Gastrocnemius medialis (tissue), 4 donors: ENCODE measurements at regions not wholly inside any gene's neighbourhood (a gene's known extent, or its start where the extent isn't known, plus 50 kb on each side); places are given as distances from the start of the nearest gene placed in this dataset.

Experiments
- ATAC-seq, 2 donors: fragments of 150-250 bp; one replicate each; pipeline ENCODE4 v1.9.1; 2016
- DNase-seq, 2 donors: peaks; one replicate each; pipeline ENCODE4 v3.0.0-alpha.2; 2019
- H3K27ac ChIP-seq, 4 donors: fragments of 200-600 bp; sonication (generic); 1 replicate in 1 of 4; 2 replicates in 3 of 4; pipeline ENCODE4 v1.5.1; 2016 to 2018; ENCODE audit warnings: mild to moderate bottlenecking in 2 of 4, moderate library complexity in 1 of 4
- H3K27me3 ChIP-seq, 3 donors: fragments of 200-600 bp; sonication (generic) in 2 of 3; 1 replicate in 1 of 3; 2 replicates in 2 of 3; pipeline versions ENCODE4 v1.5.1 to v1.6.0; 2016 to 2019; ENCODE audit warnings: mild to moderate bottlenecking in 1 of 3, moderate library complexity in 1 of 3
- H3K36me3 ChIP-seq, 2 donors: fragments of 200-600 bp; sonication (generic) in 1 of 2; one replicate each; pipeline ENCODE4 v1.5.1; 2017 to 2018
- H3K4me1 ChIP-seq, 2 donors: fragments of 200-600 bp; sonication (generic) in 1 of 2; one replicate each; pipeline ENCODE4 v1.5.1; 2016 to 2017; ENCODE audit warnings: mild to moderate bottlenecking in 2 of 2
- H3K4me3 ChIP-seq, 4 donors: fragments of 200-600 bp; sonication (generic) in 3 of 4; 1 replicate in 1 of 4; 2 replicates in 3 of 4; pipeline ENCODE4 v1.5.1; 2016 to 2019; ENCODE audit warnings: mild to moderate bottlenecking in 2 of 4
- H3K9me3 ChIP-seq, 3 donors: fragments of 200-600 bp; sonication (generic) in 2 of 3; 1 replicate in 1 of 3; 2 replicates in 2 of 3; pipeline ENCODE4 v1.5.1; 2016 to 2019
- POLR2A ChIP-seq, 2 donors: fragments of 450-650 bp; IDR thresholded peaks; one replicate each; pipeline ENCODE4 v1.6.1; 2017; ENCODE audit warnings: antibody characterized with exemption in 2 of 2, mild to moderate bottlenecking in 2 of 2, moderate library complexity in 2 of 2
- in situ Hi-C, 4 donors: fragments of 200-750 bp; cut with MboI; loops; one replicate each; pipeline versions ENCODE4 v1.15.0 to v1.8.0; 2017; ENCODE audit warnings: low sequenced_read_pairs in 4 of 4
- intact Hi-C: fragments of 100-400 bp; cut with DNase I; formaldehyde crosslinking; loops from one replicate; pipeline ENCODE4 v1.15.1; 2023; ENCODE audit warnings: low total_unique reads
- TF ChIP-seq, protein P1 (sequence below), 5 experiments: fragments of 450-650 bp in 3 of 5; fragments of 200-600 bp in 2 of 5; sonication (generic) in 2 of 5; IDR thresholded peaks in 4 of 5; conservative IDR thresholded peaks in 1 of 5; 1 replicate in 4 of 5; 2 replicates in 1 of 5; pipeline ENCODE4 v1.5.1; 2016 to 2019; ENCODE audit warnings: antibody characterized with exemption in 5 of 5, mild to moderate bottlenecking in 3 of 5, moderate library complexity in 3 of 5

DNA sequence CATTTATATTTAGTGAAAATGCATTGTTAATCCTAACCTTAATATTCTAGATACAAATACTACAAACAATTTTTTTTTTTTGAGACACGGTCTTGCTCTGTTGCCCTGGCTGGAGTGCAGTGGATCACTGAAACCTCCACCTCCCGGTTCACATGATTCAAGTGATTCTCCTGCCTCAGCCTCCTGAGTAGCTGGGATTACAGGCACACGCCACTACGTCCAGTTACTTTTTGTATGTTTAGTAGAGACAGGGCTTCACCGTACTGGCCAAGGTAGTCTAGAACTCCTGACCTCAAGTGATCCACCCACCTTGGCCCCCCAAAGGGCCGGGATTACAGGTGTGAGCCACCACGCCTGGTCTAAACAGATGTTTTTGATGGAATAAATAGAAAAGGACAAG is 361.5 kb upstream of the NECTIN3 start:
- in situ Hi-C loops: loop anchor here in 1 of 4 donors (25.0 kb wide), 1 partner anchor 427 kb away; no protein-coding TSS in a partner anchor
- ATAC-seq: no peak
- Histone ChIP-seq H3K4me3 (no peak overlapping the region), H3K9me3 (no peaks in the 10 kb centered on the region), H3K27me3 (no peaks in the 10 kb centered on the region), H3K4me1 (no peaks in the 10 kb centered on the region), H3K36me3 (no peaks in the 10 kb centered on the region), H3K27ac (no peak overlapping the region)
- no peak for DNase-seq
- intact Hi-C loops: no loop called here
- TF ChIP-seq, protein P1, sequence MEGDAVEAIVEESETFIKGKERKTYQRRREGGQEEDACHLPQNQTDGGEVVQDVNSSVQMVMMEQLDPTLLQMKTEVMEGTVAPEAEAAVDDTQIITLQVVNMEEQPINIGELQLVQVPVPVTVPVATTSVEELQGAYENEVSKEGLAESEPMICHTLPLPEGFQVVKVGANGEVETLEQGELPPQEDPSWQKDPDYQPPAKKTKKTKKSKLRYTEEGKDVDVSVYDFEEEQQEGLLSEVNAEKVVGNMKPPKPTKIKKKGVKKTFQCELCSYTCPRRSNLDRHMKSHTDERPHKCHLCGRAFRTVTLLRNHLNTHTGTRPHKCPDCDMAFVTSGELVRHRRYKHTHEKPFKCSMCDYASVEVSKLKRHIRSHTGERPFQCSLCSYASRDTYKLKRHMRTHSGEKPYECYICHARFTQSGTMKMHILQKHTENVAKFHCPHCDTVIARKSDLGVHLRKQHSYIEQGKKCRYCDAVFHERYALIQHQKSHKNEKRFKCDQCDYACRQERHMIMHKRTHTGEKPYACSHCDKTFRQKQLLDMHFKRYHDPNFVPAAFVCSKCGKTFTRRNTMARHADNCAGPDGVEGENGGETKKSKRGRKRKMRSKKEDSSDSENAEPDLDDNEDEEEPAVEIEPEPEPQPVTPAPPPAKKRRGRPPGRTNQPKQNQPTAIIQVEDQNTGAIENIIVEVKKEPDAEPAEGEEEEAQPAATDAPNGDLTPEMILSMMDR (IDR thresholded peaks at IDR 0.05 in 4 of 5, conservative IDR thresholded peaks at IDR 0.05 in 1 of 5): no peak
- no peak for TF ChIP-seq POLR2A (IDR thresholded peaks at IDR 0.05)

DNA sequence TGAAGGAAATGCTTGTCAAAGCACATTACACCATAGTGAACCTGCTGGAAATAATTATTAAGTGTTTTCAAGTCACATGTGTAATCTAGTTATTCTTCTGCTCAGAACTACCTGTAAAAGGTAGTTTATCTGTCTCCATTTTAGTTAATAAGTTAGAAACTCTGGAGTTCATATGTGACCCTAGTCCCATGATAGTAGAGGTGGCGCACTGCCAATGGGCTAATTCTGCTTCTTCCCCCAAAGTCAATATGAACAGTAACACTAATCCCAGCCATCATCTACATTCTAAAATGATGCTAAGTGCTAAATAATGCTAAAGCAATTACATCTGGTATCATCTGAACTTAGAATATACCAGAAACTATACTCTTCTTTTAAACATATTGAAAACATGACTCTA is 361.0 kb upstream of the NECTIN3 start:
- intact Hi-C loops: no loop called here

GRCh38 chr3:110711130-110711832 is 360.3 kb upstream of the NECTIN3 start:
- H3K36me3 ChIP-seq: no peaks in the 10 kb centered on the region
- no peaks in the 10 kb centered on the region for H3K4me1 ChIP-seq
- in situ Hi-C loops (loop anchor here in 1 of 4 donors (25.0 kb wide), 1 partner anchor 426 kb away; no protein-coding TSS in a partner anchor), intact Hi-C loops (no loop called here)
- ATAC-seq (no peak), DNase-seq (no peak)
- H3K4me3 ChIP-seq: no peak overlapping the region
- TF ChIP-seq POLR2A (IDR thresholded peaks at IDR 0.05): no peak
- TF ChIP-seq, protein P1 (IDR thresholded peaks at IDR 0.05 in 4 of 5, conservative IDR thresholded peaks at IDR 0.05 in 1 of 5): no peak
- H3K27me3 ChIP-seq: no peaks in the 10 kb centered on the region
- no peak overlapping the region for H3K27ac ChIP-seq
- no peaks in the 10 kb centered on the region for H3K9me3 ChIP-seq

More for the DNA sequence above, 361.0 kb upstream of the NECTIN3 start:
- H3K27me3 ChIP-seq: no peaks in the 10 kb centered on the region
- in situ Hi-C loops: loop anchor here in 1 of 4 donors (25.0 kb wide), 1 partner anchor 427 kb away; no protein-coding TSS in a partner anchor
- DNase-seq (no peak), ATAC-seq (no peak)
- H3K4me1 ChIP-seq: no peaks in the 10 kb centered on the region
- no peak for TF ChIP-seq POLR2A (IDR thresholded peaks at IDR 0.05)
- TF ChIP-seq, protein P1 (IDR thresholded peaks at IDR 0.05 in 4 of 5, conservative IDR thresholded peaks at IDR 0.05 in 1 of 5): no peak
- no peaks in the 10 kb centered on the region for H3K36me3 ChIP-seq
- H3K4me3 ChIP-seq: no peak overlapping the region
- H3K27ac ChIP-seq: no peak overlapping the region
- no peaks in the 10 kb centered on the region for H3K9me3 ChIP-seq

- no peak overlapping the region for H3K27ac ChIP-seq
- H3K9me3 ChIP-seq: no peaks in the 10 kb centered on the region
- ATAC-seq: no peak
- intact Hi-C loops (no loop called here), in situ Hi-C loops (loop anchor here in 1 of 4 donors (25.0 kb wide), 1 partner anchor 425 kb away; no protein-coding TSS in a partner anchor)
- H3K36me3 ChIP-seq: no peaks in the 10 kb centered on the region
- H3K4me3 ChIP-seq: no peak overlapping the region
- H3K4me1 ChIP-seq: no peaks in the 10 kb centered on the region
- DNase-seq: no peak
- TF ChIP-seq, protein P1 (IDR thresholded peaks at IDR 0.05 in 4 of 5, conservative IDR thresholded peaks at IDR 0.05 in 1 of 5): no peak
- no peak for TF ChIP-seq POLR2A (IDR thresholded peaks at IDR 0.05)
- no peaks in the 10 kb centered on the region for H3K27me3 ChIP-seq
Observed at GRCh38 chr3:110711851-110712516, 359.6 kb upstream of the NECTIN3 start.
